PC-3 (cell line): ENCODE measurements at regions not wholly inside any gene's neighbourhood (a gene's known extent, or its start where the extent isn't known, plus 50 kb on each side); places are given as distances from the start of the nearest gene placed in this dataset.

Experiments
- ATAC-seq: fragments of 200-7000 bp; cut with Tn5 transposase; 2 replicates; pipeline ENCODE4 v1.9.1; 2020; ENCODE audit warnings: mild to moderate bottlenecking, moderate library complexity
- BruUV-seq: library from RNA; stranded (reverse); fragments of 400-500 nt; replicated peaks from 2 replicates; lab custom pipeline; 2021; lab: Mats Ljungman, UMichigan
- CTCF ChIA-PET: fragments of 300-600 bp; sonication (Branson Sonifier 250); formaldehyde crosslinking; loops from one replicate; lab custom pipeline; 2022; ENCODE audit warnings: antibody characterized with exemption; lab: Charles Lee
- POLR2A ChIA-PET: fragments of 300-600 bp; sonication (Branson Sonifier 250); formaldehyde crosslinking; loops from one replicate; lab custom pipeline; 2022; ENCODE audit warnings: antibody characterized with exemption; ENCODE audit not compliant: unreplicated experiment; lab: Charles Lee
- DNase-seq: peaks from one replicate; pipeline ENCODE4 v3.0.0-alpha.2; 2015
- H2AFZ ChIP-seq: fragments of 300-600 bp; sonication (generic); 2 replicates; pipeline ENCODE4 v1.6.0; 2016; ENCODE audit warnings: antibody characterized with exemption, low read length
- H3F3A ChIP-seq: fragments of 300-600 bp; sonication (generic); one replicate; pipeline ENCODE4 v1.6.0; 2017; ENCODE audit warnings: antibody characterized with exemption, low read length, control low read depth, mild to moderate bottlenecking; ENCODE audit not compliant: unreplicated experiment
- H3K27ac ChIP-seq: fragments of 300-600 bp; sonication (generic); 2 replicates; pipeline ENCODE4 v1.5.1; 2016; ENCODE audit warnings: mild to moderate bottlenecking, low read length
- H3K27me3 ChIP-seq: fragments of 300-600 bp; sonication (generic); 2 replicates; pipeline ENCODE4 v1.6.1; 2016; ENCODE audit warnings: low read length, mixed read lengths
- H3K36me3 ChIP-seq: fragments of 300-600 bp; sonication (generic); 2 replicates; pipeline ENCODE4 v1.6.1; 2016; ENCODE audit warnings: low read depth, mixed run types, low read length, mixed read lengths
- H3K4me1 ChIP-seq: fragments of 300-600 bp; sonication (generic); 2 replicates; pipeline ENCODE4 v1.5.1; 2016; ENCODE audit warnings: low read length; ENCODE audit not compliant: insufficient read depth
- H3K4me2 ChIP-seq: fragments of 300-600 bp; sonication (generic); 2 replicates; pipeline ENCODE4 v1.6.0; 2016; ENCODE audit warnings: low read length
- H3K4me3 ChIP-seq: fragments of 300-600 bp; sonication (generic); 2 replicates; pipeline ENCODE4 v1.5.1; 2016; ENCODE audit warnings: mild to moderate bottlenecking, low read length, mixed read lengths
- H3K79me2 ChIP-seq: fragments of 300-600 bp; sonication (generic); 2 replicates; pipeline ENCODE4 v1.6.1; 2017; ENCODE audit warnings: low read length, mixed read lengths
- H3K9ac ChIP-seq: fragments of 300-600 bp; sonication (generic); 2 replicates; pipeline ENCODE4 v1.6.0; 2016; ENCODE audit warnings: mild to moderate bottlenecking, low read length
- H3K9me2 ChIP-seq: fragments of 300-600 bp; sonication (generic); replicated peaks from 2 replicates; pipeline ENCODE4 v1.6.1; 2016; ENCODE audit warnings: mixed run types, low read length, mixed read lengths
- H3K9me3 ChIP-seq: fragments of 300-600 bp; sonication (generic); 2 replicates; pipeline ENCODE4 v1.6.1; 2016; ENCODE audit warnings: low read length, mixed read lengths
- H4K20me1 ChIP-seq: fragments of 300-600 bp; sonication (generic); 2 replicates; pipeline ENCODE4 v1.6.1; 2016; ENCODE audit warnings: low read length, mixed read lengths
- EZH2 ChIP-seq: fragments of 300-600 bp; sonication (generic); IDR thresholded peaks from one replicate; pipeline ENCODE4 v1.6.1; 2017; ENCODE audit warnings: antibody characterized with exemption, mild to moderate bottlenecking, low read length; ENCODE audit not compliant: unreplicated experiment
- EZH2phosphoT487 ChIP-seq: fragments of 300-600 bp; sonication (generic); IDR thresholded peaks from 2 replicates; pipeline ENCODE4 v1.6.1; 2018; ENCODE audit warnings: mild to moderate bottlenecking, antibody characterized with exemption, low read length, borderline replicate concordance
- intact Hi-C: fragments of 100-400 bp; cut with micrococcal nuclease; formaldehyde crosslinking; loops from 2 replicates; pipeline ENCODE4 v1.9.0; 2023
- TF ChIP-seq, protein P1 (sequence below): fragments of 300-600 bp; sonication (generic); conservative IDR thresholded peaks from 2 replicates; pipeline ENCODE4 v1.5.1; 2017; ENCODE audit warnings: antibody characterized with exemption, low read depth, mild to moderate bottlenecking, low read length

DNA sequence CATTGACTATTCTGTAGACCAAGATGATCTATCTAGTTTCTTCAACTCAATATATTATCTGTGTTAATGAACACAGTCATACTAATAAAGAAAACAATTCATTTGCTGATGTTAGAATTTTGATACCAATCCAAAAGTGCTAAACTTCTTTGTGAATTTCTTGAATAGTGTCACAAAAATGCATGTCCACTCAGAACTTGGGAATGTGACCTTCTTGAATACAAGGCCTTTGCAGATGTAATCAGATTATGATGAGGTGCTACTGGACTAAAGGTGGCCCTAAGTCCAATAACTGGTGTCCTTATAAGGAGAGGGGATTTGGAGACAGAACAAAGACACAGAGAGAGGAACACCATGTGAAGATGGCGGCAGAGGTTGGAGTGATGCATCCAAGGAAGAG, 305.8 kb upstream of the ZP4 start:
- no peaks in the 10 kb centered on the region for H4K20me1 ChIP-seq
- no peak overlapping the region for H3K9ac ChIP-seq
- no peaks in the 10 kb centered on the region for H3K9me3 ChIP-seq
- no peaks in the 10 kb centered on the region for H3K79me2 ChIP-seq
- no peak overlapping the region for H3K4me2 ChIP-seq
- no peaks in the 10 kb centered on the region for H3F3A ChIP-seq
- no peak overlapping the region for H2AFZ ChIP-seq
- H3K4me3 ChIP-seq: no peak overlapping the region
- H3K9me2 ChIP-seq: no peaks in the 10 kb centered on the region
- ChIA-PET CTCF (no interaction called here), POLR2A (no interaction called here)
- intact Hi-C loops: no loop called here
- no peaks in the 10 kb centered on the region for H3K27me3 ChIP-seq
- no TSS peak for BruUV-seq
- TF ChIP-seq EZH2phosphoT487 (no peak), EZH2 (no peak)
- TF ChIP-seq, protein P1, sequence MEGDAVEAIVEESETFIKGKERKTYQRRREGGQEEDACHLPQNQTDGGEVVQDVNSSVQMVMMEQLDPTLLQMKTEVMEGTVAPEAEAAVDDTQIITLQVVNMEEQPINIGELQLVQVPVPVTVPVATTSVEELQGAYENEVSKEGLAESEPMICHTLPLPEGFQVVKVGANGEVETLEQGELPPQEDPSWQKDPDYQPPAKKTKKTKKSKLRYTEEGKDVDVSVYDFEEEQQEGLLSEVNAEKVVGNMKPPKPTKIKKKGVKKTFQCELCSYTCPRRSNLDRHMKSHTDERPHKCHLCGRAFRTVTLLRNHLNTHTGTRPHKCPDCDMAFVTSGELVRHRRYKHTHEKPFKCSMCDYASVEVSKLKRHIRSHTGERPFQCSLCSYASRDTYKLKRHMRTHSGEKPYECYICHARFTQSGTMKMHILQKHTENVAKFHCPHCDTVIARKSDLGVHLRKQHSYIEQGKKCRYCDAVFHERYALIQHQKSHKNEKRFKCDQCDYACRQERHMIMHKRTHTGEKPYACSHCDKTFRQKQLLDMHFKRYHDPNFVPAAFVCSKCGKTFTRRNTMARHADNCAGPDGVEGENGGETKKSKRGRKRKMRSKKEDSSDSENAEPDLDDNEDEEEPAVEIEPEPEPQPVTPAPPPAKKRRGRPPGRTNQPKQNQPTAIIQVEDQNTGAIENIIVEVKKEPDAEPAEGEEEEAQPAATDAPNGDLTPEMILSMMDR: no peak
- no peaks in the 10 kb centered on the region for H3K4me1 ChIP-seq
- DNase-seq (no peak), ATAC-seq (no peak)
- no peaks in the 10 kb centered on the region for H3K36me3 ChIP-seq
- no peak overlapping the region for H3K27ac ChIP-seq

DNA sequence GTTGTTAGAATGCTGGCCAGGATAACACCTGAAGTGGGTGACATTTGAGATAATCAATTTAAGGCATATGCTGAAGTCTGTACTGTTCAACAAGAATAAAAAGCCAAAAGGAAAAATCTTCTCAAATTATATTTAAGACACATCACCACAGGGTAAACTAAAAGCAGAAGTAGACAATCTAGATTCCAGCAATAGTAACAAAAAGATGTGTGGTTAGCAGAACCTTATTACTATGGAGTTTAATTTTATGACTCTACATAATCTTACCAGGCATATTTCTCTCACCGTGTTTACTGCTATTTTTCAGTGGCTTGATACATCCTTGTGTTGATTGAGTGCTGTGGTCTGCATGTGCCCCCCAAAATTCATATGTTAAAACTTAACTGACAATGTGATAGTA, 300.4 kb upstream of the ZP4 start:
- POLR2A ChIA-PET: no interaction called here

DNA sequence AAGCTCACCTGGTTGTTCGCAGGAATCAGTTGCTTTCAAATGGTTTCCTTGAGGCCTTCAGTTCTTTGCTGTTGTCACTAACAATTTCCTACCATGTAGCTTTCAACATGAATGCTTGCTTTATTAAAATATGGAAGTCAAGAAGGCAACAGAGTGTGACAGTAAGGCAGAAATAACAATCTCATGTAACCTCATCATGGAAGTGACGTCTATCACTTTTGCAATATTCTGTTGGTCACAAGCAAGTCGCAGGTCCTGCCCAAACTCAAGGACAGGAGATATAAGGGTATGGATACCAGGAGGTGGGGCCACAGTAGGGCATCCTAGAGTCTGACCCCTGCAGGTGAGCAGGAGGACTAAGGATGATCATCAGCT, 296.8 kb upstream of the ZP4 start:
- CTCF ChIA-PET: interaction anchor here (0.6 kb wide), 1 partner anchor 511 kb away, joined by 4 read pairs; no protein-coding TSS in a partner anchor
- BruUV-seq: no TSS peak

More for the DNA sequence above, 300.4 kb upstream of the ZP4 start:
- no peak overlapping the region for H3K4me3 ChIP-seq
- BruUV-seq: no TSS peak
- no peaks in the 10 kb centered on the region for H3F3A ChIP-seq
- H3K36me3 ChIP-seq: no peaks in the 10 kb centered on the region
- H3K27ac ChIP-seq: no peak overlapping the region
- no peaks in the 10 kb centered on the region for H3K9me2 ChIP-seq
- no peak for ATAC-seq
- no peak for DNase-seq
- TF ChIP-seq, protein P1: no peak
- no peak for TF ChIP-seq EZH2phosphoT487
- TF ChIP-seq EZH2: no peak
- CTCF ChIA-PET: no interaction called here
- intact Hi-C loops: no loop called here
- H3K4me1 ChIP-seq: no peaks in the 10 kb centered on the region
- H2AFZ ChIP-seq: no peak overlapping the region
- H3K9ac ChIP-seq: no peak overlapping the region
- H3K79me2 ChIP-seq: no peaks in the 10 kb centered on the region
- no peaks in the 10 kb centered on the region for H4K20me1 ChIP-seq
- no peak overlapping the region for H3K4me2 ChIP-seq
- H3K27me3 ChIP-seq: no peaks in the 10 kb centered on the region
- H3K9me3 ChIP-seq: no peaks in the 10 kb centered on the region

More for the DNA sequence above, 296.8 kb upstream of the ZP4 start:
- Histone ChIP-seq H3K4me2 (no peak overlapping the region), H3K4me3 (no peak overlapping the region), H3K9ac (no peak overlapping the region), H3K79me2 (no peaks in the 10 kb centered on the region), H3K36me3 (no peaks in the 10 kb centered on the region), H3K27ac (no peak overlapping the region), H3F3A (no peaks in the 10 kb centered on the region), H3K4me1 (no peaks in the 10 kb centered on the region), H3K27me3 (no peaks in the 10 kb centered on the region), H2AFZ (no peak overlapping the region), H4K20me1 (no peaks in the 10 kb centered on the region), H3K9me3 (no peaks in the 10 kb centered on the region), H3K9me2 (no peaks in the 10 kb centered on the region)
- intact Hi-C loops: no loop called here
- TF ChIP-seq EZH2: no peak
- no peak for TF ChIP-seq EZH2phosphoT487
- TF ChIP-seq, protein P1: no peak
- POLR2A ChIA-PET: no interaction called here
- no peak for DNase-seq
- no peak for ATAC-seq
